Large intestine (tissue), 3 donors: ENCODE measurements at regions not wholly inside any gene's neighbourhood (a gene's known extent, or its start where the extent isn't known, plus 50 kb on each side); places are given as distances from the start of the nearest gene placed in this dataset.

Experiments used
- DNase-seq, 2 donors: peaks; one replicate each; pipeline versions ENCODE4 v3.0.0 to v3.0.0-alpha.2; 2013
- H3K27ac ChIP-seq: one replicate; pipeline ENCODE4 v1.5.1; 2013; ENCODE audit warnings: low read length
- H3K27me3 ChIP-seq: 2 replicates; pipeline ENCODE4 v1.6.1; 2013; ENCODE audit warnings: low read length; ENCODE audit not compliant: control insufficient read depth, insufficient read depth
- H3K36me3 ChIP-seq: 2 replicates; pipeline ENCODE4 v1.6.1; 2013; ENCODE audit warnings: low read length; ENCODE audit not compliant: control insufficient read depth, insufficient read depth
- H3K4me1 ChIP-seq: one replicate; pipeline ENCODE4 v1.6.1; 2013; ENCODE audit warnings: low read length; ENCODE audit not compliant: control insufficient read depth, insufficient read depth
- H3K4me3 ChIP-seq: one replicate; pipeline ENCODE4 v1.5.1; 2013; ENCODE audit warnings: low read length
- H3K9me3 ChIP-seq: one replicate; pipeline ENCODE4 v1.6.1; 2013; ENCODE audit warnings: mild to moderate bottlenecking, low read depth, low read length, moderate library complexity; ENCODE audit not compliant: control insufficient read depth
- WGBS: methylation state at CpG from one replicate; pipeline ENCODE4 v1.1.5; 2013; ENCODE audit warnings: low lambda C conversion rate; ENCODE audit not compliant: insufficient coverage; 5-methylcytosine and 5-hydroxymethylcytosine counted together

DNA sequence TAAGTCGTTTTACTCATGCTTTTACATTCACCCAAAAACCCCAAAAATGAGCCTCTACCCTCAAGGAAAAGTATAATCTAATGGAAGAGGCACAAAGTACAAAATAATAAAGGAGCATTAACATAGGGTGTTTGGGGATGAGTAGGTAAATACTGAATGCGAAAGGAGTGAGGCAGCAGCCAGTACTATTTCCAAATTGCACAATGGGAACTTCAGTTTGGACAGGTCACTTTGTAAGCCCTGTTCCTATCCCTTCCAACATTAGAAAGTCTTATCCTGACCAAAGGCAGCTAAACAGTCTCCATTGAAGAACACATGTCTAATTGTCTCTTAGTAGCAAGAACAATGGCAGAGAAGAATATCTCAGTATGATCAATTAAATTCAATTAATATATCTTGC, 728.3 kb downstream of the GBE1 start:
- no peaks in the 10 kb centered on the region for H3K27me3 ChIP-seq
- H3K4me1 ChIP-seq: no peaks in the 10 kb centered on the region
- no peak for DNase-seq
- no peak overlapping the region for H3K4me3 ChIP-seq
- H3K9me3 ChIP-seq: peaks cover 3% of the 10 kb centered on the region
- H3K36me3 ChIP-seq: no peaks in the 10 kb centered on the region
- no peak overlapping the region for H3K27ac ChIP-seq
- WGBS: no CpG with 5 or more reads among the region's 2 CpGs

DNA sequence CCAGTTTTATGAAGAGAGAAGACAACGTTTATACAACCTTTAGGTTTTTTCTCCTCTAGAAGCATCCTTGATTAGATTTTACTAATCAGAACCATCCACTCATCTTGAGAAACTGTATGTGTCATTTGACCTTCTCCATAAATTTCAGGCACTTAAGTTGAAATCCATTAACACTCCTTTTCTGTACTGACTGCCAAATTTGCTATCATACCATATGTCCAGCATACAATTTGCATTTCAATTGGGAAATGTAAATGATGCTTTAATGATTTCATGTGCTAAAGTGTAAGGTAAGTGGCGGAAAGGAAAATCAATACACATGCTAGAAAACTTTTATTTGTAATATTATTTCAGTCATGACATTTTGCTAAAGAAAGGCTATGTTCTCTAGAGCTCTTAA, 731.6 kb downstream of the GBE1 start:
- H3K27ac ChIP-seq: no peak overlapping the region
- no peaks in the 10 kb centered on the region for H3K4me1 ChIP-seq
- WGBS: no CpG with 5 or more reads among the region's 2 CpGs
- H3K27me3 ChIP-seq: no peaks in the 10 kb centered on the region
- DNase-seq: no peak
- no peak overlapping the region for H3K4me3 ChIP-seq
- H3K9me3 ChIP-seq: peaks cover 5% of the 10 kb centered on the region
- H3K36me3 ChIP-seq: no peaks in the 10 kb centered on the region

DNA sequence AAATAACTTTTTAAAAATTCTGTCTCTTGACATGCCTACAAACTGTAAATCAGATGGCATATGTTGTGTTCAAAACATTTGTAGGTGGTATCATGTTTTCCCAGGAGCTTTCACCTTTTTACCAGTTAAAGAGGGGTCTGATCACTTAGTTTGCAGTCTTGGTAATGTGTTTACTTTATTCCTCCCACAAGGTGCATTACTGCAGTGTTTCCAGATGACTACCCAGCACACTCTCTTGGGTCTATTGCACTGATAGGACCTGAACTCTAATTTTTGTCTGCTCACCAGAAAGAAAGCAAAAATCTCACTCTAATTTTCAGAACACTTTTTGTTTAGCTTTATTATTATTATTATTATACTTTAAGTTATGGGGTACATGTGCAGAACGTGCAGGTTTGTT, 734.1 kb downstream of the GBE1 start:
- Histone ChIP-seq H3K4me3 (no peak overlapping the region), H3K9me3 (peaks cover 5% of the 10 kb centered on the region), H3K4me1 (no peaks in the 10 kb centered on the region), H3K36me3 (no peaks in the 10 kb centered on the region), H3K27me3 (no peaks in the 10 kb centered on the region), H3K27ac (no peak overlapping the region)
- no peak for DNase-seq
- 100% methylated on average over 1 of the region's 1 CpG for WGBS

DNA sequence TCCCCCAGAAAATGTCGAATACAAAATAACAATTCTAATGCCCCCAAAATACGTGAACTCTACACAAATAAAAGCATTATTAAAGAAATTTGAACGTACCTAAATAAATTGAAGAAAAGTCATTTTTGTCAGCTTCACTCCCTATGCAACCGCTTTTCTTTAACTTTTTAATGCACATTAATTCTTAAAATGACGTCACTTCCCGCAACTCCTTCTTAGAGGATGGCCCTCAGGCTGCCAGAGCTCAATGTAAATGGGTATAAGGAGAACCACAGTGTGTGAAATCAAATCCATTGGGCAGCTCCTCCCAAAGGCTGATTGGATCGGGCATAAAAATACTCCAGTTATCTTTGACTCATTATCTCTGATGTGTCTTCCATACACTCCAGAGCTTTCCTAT, 736.9 kb downstream of the GBE1 start:
- WGBS: 94% methylated on average over 6 of the region's 7 CpGs
- Histone ChIP-seq H3K27ac (no peak overlapping the region), H3K4me3 (no peak overlapping the region), H3K4me1 (no peaks in the 10 kb centered on the region), H3K9me3 (peaks cover 2% of the 10 kb centered on the region), H3K27me3 (no peaks in the 10 kb centered on the region), H3K36me3 (no peaks in the 10 kb centered on the region)
- DNase-seq: no peak

DNA sequence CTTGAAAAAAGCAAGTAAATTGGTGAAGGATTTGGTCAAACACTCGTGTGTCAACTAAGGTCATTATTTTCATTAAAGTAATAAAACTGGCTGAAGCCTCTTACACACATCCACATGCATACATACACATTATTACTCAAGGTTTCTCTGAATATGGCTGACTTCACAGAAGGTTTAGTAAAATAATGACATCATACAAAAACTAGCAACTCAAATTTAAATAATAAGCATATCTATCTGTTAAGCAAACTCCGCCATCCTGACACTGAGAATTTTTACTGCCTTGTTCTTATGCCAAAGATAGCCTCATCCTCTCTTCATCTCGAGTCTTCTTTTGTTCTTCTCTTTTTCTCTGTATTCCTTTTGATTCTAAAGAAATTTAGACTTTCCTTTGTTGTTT, 739.1 kb downstream of the GBE1 start:
- Histone ChIP-seq H3K4me1 (no peaks in the 10 kb centered on the region), H3K9me3 (no peaks in the 10 kb centered on the region), H3K27ac (no peak overlapping the region), H3K36me3 (no peaks in the 10 kb centered on the region), H3K27me3 (no peaks in the 10 kb centered on the region), H3K4me3 (no peak overlapping the region)
- DNase-seq: no peak
- WGBS: 83% methylated on average over 2 of the region's 3 CpGs

DNA sequence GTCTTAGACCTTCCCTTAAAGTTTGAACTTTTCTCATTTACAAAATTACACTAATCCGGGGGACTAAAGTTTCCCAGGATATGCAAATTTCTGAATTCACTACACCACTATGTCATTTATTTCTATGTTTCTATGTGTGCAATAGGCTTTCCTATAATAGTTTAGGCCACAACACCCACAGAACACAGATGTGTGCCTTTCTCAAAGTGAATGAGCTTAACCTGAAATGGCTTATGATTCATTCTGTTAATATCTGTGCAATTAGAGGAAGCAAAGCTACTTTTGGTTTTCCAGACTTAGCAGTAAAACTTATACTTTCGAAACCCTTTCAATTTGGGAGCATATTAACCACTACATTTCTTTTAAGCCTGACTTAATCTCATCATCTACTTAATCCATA, 748.1 kb downstream of the GBE1 start:
- no peaks in the 10 kb centered on the region for H3K27me3 ChIP-seq
- H3K4me3 ChIP-seq: no peak overlapping the region
- DNase-seq: no peak
- no peaks in the 10 kb centered on the region for H3K36me3 ChIP-seq
- no peaks in the 10 kb centered on the region for H3K4me1 ChIP-seq
- no peaks in the 10 kb centered on the region for H3K9me3 ChIP-seq
- H3K27ac ChIP-seq: no peak overlapping the region
- 80% methylated on average over 2 of the region's 2 CpGs for WGBS

DNA sequence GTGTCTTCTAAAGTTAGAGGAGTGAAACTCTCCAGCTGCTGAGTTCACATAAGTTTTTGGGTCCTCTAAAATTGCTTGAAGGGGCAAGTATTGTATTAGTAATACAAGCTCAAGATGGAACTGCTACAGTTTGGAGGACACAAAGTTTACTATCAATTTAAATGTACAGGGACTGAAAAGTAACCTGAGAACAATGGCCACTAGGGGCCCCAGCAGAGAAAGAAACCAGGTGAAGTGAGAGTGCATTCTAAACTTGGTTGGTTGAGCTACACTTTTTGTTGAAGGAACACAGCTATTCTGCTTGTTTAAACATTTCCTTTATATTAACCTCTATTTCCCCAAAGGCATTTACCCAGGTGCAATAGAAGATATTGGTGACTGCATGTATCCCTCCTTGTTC, 755.5 kb downstream of the GBE1 start:
- Histone ChIP-seq H3K4me3 (no peak overlapping the region), H3K9me3 (peaks cover 4% of the 10 kb centered on the region), H3K36me3 (no peaks in the 10 kb centered on the region), H3K27me3 (no peaks in the 10 kb centered on the region), H3K4me1 (no peaks in the 10 kb centered on the region), H3K27ac (no peak overlapping the region)
- DNase-seq: no peak

DNA sequence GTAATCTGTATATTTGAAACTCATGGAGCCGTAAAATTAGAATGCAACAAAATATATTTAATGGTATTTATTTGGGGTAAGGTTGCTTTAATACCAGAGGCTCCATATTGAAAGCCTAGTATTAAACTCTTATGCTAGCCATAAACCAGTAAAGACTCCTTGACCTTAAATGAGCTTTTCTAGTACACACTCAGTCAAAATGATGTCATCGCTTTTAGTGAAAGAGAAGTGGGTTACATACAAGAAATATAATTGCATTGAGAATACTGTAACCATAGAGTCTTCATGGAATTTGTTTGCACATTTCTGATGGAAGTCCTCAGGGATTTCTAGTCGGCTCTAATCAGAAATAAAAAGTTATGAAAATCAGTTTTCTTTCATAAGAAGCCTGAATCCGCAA, 757.6 kb downstream of the GBE1 start:
- no peaks in the 10 kb centered on the region for H3K27me3 ChIP-seq
- H3K27ac ChIP-seq: no peak overlapping the region
- peaks cover 4% of the 10 kb centered on the region for H3K9me3 ChIP-seq
- H3K4me3 ChIP-seq: no peak overlapping the region
- 100% methylated on average over 3 of the region's 4 CpGs for WGBS
- no peaks in the 10 kb centered on the region for H3K4me1 ChIP-seq
- DNase-seq: no peak
- H3K36me3 ChIP-seq: no peaks in the 10 kb centered on the region

DNA sequence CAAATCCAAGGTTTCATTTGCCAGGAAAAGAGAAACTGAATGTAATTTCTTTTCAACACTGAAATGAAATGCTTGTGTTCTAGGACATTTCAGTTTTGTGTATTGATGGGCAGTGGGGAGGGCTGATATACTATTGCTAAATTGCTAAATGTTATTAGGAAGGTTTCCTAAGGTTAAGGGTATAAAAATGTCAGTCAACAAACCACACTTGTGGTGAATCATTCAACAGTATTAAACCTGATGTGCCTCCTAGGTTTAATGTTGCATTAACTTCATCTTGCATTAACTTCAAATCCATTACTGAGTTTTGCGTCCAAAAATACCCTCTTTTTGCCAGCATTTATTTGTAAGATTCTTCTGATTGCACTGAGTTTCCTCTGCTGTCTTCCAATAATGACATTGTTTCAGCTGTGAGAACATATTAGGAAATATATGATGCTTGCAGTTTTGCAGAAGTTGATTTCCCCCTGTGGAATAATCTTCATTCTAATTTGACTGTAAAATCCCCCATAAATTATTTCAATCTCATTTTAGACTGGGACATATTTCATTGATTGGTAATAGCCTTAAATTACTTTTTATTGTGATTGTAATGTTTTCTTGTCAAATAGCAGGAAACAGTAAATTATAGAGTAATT, 758.3 kb downstream of the GBE1 start:
- no peak overlapping the region for H3K4me3 ChIP-seq
- no peak overlapping the region for H3K27ac ChIP-seq
- peaks cover 4% of the 10 kb centered on the region for H3K9me3 ChIP-seq
- 63% methylated on average over 1 of the region's 1 CpG for WGBS
- peaks cover 4% of the 10 kb centered on the region for H3K4me1 ChIP-seq
- no peak for DNase-seq
- H3K27me3 ChIP-seq: no peaks in the 10 kb centered on the region
- H3K36me3 ChIP-seq: no peaks in the 10 kb centered on the region

DNA sequence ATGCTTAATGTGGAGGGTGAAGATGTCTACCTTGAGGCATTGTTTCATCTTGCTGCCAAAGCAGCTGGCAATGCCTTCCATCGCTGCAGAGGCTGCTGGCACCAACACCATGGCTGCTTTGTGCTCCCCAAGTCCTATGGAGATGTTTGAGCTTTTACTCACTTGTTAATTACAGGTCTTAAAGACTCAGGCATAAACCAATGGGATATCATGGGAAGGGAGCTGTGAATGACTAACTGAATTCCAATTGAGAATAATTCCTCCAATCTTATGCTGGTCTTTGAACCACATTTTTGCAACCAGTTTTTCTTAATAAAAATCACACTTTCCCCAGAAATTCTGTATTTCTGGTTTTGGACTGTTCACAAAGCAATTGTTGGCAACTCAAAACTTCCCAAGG, 762.0 kb downstream of the GBE1 start:
- Histone ChIP-seq H3K36me3 (no peaks in the 10 kb centered on the region), H3K27ac (no peak overlapping the region), H3K9me3 (no peaks in the 10 kb centered on the region), H3K4me1 (peaks cover 7% of the 10 kb centered on the region), H3K27me3 (no peaks in the 10 kb centered on the region), H3K4me3 (no peak overlapping the region)
- 100% methylated on average over 1 of the region's 1 CpG for WGBS
- no peak for DNase-seq

DNA sequence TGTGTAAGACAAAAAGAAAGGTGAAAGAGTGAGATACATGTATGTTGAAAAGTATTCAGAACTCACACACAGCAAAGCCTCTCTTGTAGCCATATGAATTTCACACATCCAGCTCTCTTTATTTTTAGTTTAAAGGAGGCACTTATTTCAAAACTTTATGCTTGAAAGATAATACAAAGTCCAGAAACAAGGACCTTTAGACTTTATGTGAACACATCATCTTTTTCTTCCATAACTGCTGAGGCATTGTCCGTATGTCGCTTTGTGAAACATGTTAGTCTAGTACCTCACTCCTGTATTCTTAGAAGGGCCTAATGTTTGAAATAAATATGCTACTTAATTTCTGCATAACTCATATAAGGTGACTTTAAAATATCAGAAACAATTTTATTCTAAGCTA, 763.4 kb downstream of the GBE1 start:
- Histone ChIP-seq H3K4me3 (no peak overlapping the region), H3K9me3 (no peaks in the 10 kb centered on the region), H3K4me1 (peaks cover 9% of the 10 kb centered on the region), H3K27me3 (no peaks in the 10 kb centered on the region), H3K27ac (peak overlapping the region; percentile 85), H3K36me3 (no peaks in the 10 kb centered on the region)
- no CpG with 5 or more reads among the region's 2 CpGs for WGBS
- peak; percentile 72 to 88 for DNase-seq
